B cell (primary cell): ENCODE measurements at regions not wholly inside any gene's neighbourhood (a gene's known extent, or its start where the extent isn't known, plus 50 kb on each side); places are given as distances from the start of the nearest gene placed in this dataset.

Experiments used
- EZH2 ChIP-seq: IDR thresholded peaks from 2 replicates; pipeline ENCODE4 v1.6.1; 2012; ENCODE audit warnings: borderline replicate concordance, low read depth, mild to moderate bottlenecking, moderate library complexity, low read length; ENCODE audit not compliant: insufficient read depth, poor library complexity, severe bottlenecking
- TF ChIP-seq, protein P1 (sequence below): fragments of 200-600 bp; IDR thresholded peaks from one replicate; pipeline ENCODE4 v1.8.0; 2022; ENCODE audit warnings: antibody characterized with exemption, mild to moderate bottlenecking

DNA sequence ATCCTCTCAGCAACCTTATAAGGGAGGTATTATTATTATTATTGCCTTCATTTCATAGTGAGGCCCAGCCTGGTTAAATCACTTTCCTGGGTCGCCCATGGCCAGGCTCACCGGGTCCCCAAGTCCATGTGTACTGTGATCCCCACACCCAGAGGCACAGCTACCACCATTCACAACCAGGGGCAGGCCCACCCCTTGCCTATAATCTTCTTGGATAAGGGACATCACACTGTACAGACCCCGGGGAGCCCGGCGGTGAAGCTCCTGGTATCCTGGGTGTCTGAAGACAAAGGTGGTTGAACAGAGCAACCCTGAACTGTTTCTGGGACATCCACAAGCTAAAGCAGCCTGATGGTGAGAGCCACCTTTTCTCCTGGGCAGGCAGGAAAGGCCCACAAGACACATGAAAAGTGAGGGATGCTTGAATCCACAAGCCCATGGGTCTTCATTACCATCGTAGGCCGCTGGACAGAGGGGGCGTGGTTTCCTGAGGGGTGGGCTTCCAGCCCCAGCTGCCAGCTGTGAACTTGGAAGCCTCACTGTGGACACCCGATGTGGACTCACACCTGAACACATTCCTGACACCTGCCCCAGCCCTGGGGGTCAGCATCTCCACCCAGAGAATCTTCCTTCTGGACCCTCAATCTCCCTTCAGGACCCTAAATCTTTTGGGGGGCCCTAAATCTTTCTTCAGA lies 185.5 kb upstream of the PMEPA1 start:
- TF ChIP-seq, protein P1, sequence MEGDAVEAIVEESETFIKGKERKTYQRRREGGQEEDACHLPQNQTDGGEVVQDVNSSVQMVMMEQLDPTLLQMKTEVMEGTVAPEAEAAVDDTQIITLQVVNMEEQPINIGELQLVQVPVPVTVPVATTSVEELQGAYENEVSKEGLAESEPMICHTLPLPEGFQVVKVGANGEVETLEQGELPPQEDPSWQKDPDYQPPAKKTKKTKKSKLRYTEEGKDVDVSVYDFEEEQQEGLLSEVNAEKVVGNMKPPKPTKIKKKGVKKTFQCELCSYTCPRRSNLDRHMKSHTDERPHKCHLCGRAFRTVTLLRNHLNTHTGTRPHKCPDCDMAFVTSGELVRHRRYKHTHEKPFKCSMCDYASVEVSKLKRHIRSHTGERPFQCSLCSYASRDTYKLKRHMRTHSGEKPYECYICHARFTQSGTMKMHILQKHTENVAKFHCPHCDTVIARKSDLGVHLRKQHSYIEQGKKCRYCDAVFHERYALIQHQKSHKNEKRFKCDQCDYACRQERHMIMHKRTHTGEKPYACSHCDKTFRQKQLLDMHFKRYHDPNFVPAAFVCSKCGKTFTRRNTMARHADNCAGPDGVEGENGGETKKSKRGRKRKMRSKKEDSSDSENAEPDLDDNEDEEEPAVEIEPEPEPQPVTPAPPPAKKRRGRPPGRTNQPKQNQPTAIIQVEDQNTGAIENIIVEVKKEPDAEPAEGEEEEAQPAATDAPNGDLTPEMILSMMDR, result no peak
- no peak for TF ChIP-seq EZH2
